Erythroblast (primary cell): ENCODE measurements at regions not wholly inside any gene's neighbourhood (a gene's known extent, or its start where the extent isn't known, plus 50 kb on each side); places are given as distances from the start of the nearest gene placed in this dataset.
A peak's percentile ranks its signal among the peaks of the same experiment; 100 is the strongest.
"Not testable (repeated sequence)": the region's sequence is repeated elsewhere in the genome, so short reads cannot be mapped to it uniquely, and the experiment has no call there.

Source experiments
- DNase-seq, 2 experiments: peaks; one replicate each; lab custom pipeline; 2025; lab: John Stamatoyannopoulos, UW
- GATA1 ChIP-seq: IDR thresholded peaks from 2 replicates; pipeline ENCODE4 v1.6.1; 2011; ENCODE audit warnings: low read depth, mild to moderate bottlenecking, control low read depth, low read length, moderate library complexity
- POLR2A ChIP-seq: IDR thresholded peaks from 2 replicates; pipeline ENCODE4 v1.6.1; 2011; ENCODE audit warnings: mild to moderate bottlenecking, low read length

- DNase-seq, result no peak
- TF ChIP-seq POLR2A (no peak), GATA1 (no peak)
Measured at GRCh38 chr5:62211405-62211804, 94.6 kb upstream of the KIF2A start.

GRCh38 chr5:62212648-62213047 lies 93.4 kb upstream of the KIF2A start:
- DNase-seq, result peak in 1 of 2 experiments; percentile 48
- TF ChIP-seq GATA1 (no peak), POLR2A (no peak)

DNA sequence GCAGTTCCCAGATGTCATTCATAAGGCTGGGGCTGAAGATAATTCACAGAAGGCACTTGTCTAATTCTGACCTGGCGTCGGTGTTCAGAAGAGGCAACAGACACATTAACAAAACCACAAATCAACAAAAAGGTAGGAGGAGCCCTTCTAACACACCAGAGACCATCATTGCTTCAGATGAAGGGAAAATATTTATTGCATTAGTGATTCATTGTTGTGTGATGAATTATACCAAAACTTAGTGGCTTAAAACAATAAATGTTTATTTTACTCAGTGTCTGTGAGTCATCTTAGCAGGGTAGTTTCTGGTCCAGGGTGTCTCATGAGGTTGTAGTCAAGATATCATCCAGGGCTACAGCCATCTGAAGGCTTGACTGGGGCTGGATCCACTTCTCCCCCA lies 91.3 kb upstream of the KIF2A start:
- TF ChIP-seq POLR2A (no peak), GATA1 (no peak)
- DNase-seq, result no peak

GRCh38 chr5:62216603-62217002 lies 89.4 kb upstream of the KIF2A start:
- DNase-seq, result not testable (repeated sequence)

DNA sequence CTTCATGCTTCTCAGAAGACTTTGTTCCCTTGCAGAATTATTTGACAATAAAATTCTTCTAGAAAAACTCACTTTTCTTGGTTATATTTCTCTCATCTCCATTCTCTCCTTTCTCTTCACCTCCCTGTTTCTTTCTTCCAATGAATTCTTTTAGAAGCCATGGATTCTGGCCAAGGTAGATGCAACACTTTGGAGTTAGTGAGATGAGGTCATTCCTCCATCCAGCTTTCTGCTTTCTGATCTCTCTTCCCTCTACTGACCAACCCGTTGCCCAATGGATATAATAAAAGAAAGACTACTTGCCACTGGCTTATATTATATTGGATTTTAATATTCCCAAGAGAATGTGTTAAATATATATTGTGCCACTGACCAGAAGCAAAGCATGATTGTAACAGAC lies 88.9 kb upstream of the KIF2A start:
- not testable (repeated sequence) for DNase-seq

- DNase-seq, result not testable (repeated sequence)
Measured at GRCh38 chr5:62218860-62219259, 87.1 kb upstream of the KIF2A start.

- DNase-seq, result not testable (repeated sequence)
Measured at GRCh38 chr5:62221881-62222280, 84.1 kb upstream of the KIF2A start.

GRCh38 chr5:62222305-62222704 lies 83.7 kb upstream of the KIF2A start:
- DNase-seq, result not testable (repeated sequence)

DNA sequence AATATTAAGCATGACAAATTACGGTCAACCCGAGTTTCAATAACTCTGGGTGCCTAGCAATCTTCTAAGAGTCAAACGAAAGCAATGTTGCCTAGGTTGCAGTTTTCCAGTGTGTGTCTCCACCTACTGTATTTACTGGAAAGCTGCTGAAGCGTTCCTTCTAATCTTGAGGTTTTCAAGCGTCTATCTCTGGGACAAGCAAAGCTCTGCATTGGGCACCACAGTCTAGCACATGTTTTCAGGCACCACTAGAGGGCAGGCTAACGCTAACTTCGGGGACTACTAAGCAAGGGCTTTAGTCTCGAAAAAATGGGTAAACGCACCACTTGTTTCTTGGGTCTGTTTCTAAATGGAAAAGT lies 82.7 kb upstream of the KIF2A start:
- DNase-seq, result not testable (repeated sequence)

GRCh38 chr5:62224987-62225601 lies 80.9 kb upstream of the KIF2A start:
- DNase-seq, result peak; percentile 8 to 27

- not testable (repeated sequence) for DNase-seq
Measured at GRCh38 chr5:62230876-62231388, 75.1 kb upstream of the KIF2A start.

DNA sequence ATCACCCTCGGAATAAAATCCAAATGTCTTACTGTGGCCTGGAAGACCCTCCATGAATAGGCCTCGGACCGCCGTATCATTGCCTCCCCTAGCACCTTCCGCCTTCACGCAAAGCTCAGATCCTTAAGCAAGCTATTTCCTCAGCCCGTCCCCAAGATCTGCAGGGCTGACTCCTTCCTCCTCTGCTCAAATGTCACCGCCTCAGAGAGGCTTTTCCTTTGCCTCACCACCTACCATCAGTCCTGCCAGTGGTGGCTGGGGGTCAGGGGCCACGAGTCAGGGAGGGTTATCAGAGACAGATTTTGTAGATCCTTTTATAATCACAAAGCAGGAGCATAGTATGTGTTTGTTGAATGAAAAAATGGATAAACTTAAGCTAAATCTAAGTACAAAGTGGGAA lies 74.4 kb upstream of the KIF2A start:
- no peak for DNase-seq

DNA sequence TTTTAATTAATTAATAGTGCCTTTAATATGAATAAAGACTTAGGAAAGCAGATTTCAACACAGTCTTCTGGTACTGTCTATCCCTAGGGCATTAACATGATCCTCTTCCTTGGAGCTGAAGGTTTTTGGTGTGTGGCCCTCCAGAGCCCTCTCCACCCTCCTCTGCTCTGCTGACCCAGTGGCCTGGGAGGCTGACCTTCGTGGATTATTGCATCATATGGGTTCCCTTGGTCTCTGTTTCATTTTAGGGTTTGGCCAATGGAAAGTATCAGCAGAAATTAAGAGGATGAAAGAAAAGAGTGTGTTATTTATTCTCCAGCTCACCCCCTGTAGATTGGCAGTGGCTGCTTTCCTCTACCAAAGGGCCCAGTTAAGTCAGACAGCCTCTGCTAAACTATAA lies 73.8 kb upstream of the KIF2A start:
- not testable (repeated sequence) for DNase-seq

More for the DNA sequence above, 74.4 kb upstream of the KIF2A start:
- TF ChIP-seq POLR2A, result no peak
- TF ChIP-seq GATA1, result no peak

- DNase-seq, result peak in 1 of 2 experiments; percentile 27
Measured at GRCh38 chr5:62233083-62234046, 72.6 kb upstream of the KIF2A start.

GRCh38 chr5:62236593-62236992 lies 69.4 kb upstream of the KIF2A start:
- DNase-seq, result not testable (repeated sequence)

DNA sequence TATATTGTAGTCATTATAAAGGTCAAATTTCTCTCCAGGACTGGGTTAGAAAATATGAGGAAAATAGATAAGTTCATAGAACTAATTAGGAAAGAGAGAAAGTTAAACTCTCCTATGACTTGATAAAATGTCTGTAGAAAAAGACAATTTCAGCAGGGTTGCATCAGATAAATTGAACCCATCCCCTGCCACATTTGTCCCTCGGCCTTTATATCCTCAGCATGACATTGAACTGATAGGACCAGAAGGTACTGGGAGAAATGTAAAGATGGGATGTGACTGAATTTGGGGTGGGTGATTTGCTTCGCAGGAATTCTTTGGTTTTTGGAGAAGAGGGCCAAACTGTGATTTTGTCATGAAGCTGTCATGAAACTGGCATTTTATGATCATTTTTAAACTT lies 68.1 kb upstream of the KIF2A start:
- DNase-seq, result peak in 1 of 2 experiments; percentile 19

GRCh38 chr5:62238584-62238983 lies 67.4 kb upstream of the KIF2A start:
- not testable (repeated sequence) for DNase-seq

DNA sequence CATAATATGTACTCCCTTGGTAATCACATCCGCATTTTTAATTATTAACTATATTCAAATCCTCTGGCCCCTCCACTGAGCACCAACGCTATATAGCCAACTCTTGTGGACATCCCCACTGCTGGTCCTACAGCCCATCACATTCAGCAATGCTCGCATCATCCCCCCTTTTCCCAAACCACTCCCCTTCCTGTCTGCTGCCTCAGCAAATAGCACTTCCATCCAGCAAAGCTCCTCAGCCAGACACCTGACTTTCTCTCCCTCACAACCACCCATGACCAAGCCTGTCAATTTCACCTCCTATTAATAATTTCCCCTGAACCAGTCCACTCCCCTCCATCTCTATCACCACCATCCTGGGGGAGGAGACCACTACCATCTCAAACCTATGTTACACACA lies 65.5 kb upstream of the KIF2A start:
- not testable (repeated sequence) for DNase-seq

DNA sequence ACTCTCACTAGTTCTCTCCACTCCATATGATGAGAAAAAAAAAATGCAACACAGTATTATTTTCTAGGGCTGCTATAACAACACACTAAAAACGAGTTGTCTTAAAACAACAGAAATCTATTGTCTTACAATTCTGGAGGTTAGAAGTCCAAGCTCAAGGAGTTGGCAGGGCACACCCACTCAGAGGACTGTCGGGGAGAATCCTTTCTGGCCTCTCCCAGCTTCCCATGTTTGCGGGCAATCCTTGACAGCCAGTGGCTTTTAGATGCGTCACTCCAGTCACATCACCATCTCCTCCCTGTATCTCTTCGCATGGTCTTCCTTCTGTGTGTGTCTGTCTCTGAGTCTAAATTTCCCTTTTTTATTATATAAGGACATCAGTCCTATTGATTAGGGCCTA lies 64.0 kb upstream of the KIF2A start:
- DNase-seq, result not testable (repeated sequence)

DNA sequence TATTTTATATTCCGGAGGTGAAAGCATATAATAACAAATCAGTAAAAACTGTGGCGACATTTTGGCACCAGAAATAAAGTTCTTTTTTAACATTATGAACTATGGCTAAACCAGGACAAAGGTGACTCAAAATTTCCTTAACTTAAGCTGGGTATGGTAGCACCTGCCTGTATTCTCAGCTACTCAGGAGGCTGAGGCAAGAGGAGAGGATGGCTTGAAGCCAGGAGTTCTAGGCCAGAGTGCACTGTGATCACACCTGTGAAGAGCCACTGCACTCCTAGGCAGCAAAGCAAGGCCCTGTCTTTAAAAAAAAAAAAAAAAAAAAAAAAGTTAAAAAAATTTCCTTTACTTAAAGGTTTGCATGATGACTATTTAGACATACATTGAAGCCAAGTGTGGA lies 63.0 kb upstream of the KIF2A start:
- DNase-seq, result not testable (repeated sequence)

DNA sequence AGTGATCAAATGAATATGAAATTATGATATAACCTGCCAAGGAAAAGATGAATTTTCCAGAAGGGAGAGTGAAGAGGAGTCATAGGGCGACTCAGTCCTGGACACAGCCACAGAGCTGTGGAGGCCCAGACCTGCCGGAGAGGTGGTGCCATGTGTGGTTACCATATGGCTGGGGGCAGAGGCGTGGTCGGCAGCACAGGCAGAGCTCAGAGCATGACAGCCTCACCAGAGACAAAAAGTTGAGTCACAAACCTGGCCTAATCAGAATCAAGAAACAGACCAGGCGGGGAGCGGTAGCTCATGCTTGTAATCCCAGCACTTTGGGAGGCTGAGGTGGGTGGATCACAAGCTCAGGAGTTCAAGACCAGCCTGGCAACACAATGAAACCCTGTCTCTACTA lies 57.8 kb upstream of the KIF2A start:
- not testable (repeated sequence) for DNase-seq

DNA sequence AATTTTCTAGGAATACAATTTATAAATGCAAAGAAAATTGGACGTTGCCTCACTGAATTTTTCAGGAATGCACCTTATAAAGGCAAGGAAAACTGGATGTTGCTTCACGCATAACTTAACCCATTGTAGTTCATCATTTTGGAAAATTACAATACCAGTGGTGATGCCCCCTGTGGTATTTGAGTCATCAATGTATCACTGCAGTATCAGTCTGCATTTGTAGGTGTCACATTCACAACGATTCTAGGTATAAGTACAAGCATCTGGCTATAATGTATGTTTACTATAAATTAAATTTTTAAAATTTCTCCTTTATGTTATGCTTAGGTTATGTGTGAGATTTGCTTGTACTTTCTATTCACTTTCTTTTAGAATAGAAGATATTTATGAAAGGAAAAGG lies 55.9 kb upstream of the KIF2A start:
- not testable (repeated sequence) for DNase-seq
